ENCODE measurements at regions not wholly inside any gene's neighbourhood (a gene's known extent, or its start where the extent isn't known, plus 50 kb on each side); places are given as distances from the start of the nearest gene placed in this dataset.

DNA sequence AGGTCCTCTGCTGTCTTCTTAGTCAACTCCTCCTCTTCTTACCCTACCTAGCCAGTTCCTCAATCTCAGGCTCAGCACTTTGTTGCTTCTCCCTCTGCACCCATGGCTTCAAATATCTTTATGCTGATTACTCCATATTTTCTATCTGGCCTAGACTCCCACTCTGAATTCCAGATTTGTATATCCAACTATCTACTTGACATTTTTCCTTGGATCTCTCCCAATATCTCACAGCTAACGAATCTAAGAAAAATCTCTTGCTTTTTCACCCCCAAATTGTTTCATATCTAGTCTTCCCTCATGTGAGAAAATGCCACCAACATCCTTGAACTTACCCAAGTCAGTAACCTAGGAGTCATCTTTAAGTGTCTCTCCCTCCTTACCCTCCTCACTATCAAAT is 176.4 kb upstream of the ERCC4 start:
- TF ChIP-seq, protein P1, sequence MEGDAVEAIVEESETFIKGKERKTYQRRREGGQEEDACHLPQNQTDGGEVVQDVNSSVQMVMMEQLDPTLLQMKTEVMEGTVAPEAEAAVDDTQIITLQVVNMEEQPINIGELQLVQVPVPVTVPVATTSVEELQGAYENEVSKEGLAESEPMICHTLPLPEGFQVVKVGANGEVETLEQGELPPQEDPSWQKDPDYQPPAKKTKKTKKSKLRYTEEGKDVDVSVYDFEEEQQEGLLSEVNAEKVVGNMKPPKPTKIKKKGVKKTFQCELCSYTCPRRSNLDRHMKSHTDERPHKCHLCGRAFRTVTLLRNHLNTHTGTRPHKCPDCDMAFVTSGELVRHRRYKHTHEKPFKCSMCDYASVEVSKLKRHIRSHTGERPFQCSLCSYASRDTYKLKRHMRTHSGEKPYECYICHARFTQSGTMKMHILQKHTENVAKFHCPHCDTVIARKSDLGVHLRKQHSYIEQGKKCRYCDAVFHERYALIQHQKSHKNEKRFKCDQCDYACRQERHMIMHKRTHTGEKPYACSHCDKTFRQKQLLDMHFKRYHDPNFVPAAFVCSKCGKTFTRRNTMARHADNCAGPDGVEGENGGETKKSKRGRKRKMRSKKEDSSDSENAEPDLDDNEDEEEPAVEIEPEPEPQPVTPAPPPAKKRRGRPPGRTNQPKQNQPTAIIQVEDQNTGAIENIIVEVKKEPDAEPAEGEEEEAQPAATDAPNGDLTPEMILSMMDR (IDR thresholded peaks at IDR 0.05; ENCODE audit: extremely low read depth in 1 of 2, insufficient read depth in 1 of 2, low read depth in 1 of 2, low read length in 2 of 2) = no peak
- TF ChIP-seq POLR2A (IDR thresholded peaks at IDR 0.05; ENCODE audit: low read depth, low read length) = no peak
- TF ChIP-seq EZH2 (IDR thresholded peaks at IDR 0.05; ENCODE audit: borderline replicate concordance, low read depth, low read length, severe bottlenecking) = no peak
- no peak for TF ChIP-seq POLR2AphosphoS5 (IDR thresholded peaks at IDR 0.05; ENCODE audit: insufficient read depth, low read depth, low read length)
- TF ChIP-seq MYC (IDR thresholded peaks at IDR 0.05; ENCODE audit: low read depth, low read length) = no peak
- TF ChIP-seq, protein P2, sequence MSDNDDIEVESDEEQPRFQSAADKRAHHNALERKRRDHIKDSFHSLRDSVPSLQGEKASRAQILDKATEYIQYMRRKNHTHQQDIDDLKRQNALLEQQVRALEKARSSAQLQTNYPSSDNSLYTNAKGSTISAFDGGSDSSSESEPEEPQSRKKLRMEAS (IDR thresholded peaks at IDR 0.05; ENCODE audit: insufficient read depth, insufficient read length) = no peak
- no peak for TF ChIP-seq JUN (IDR thresholded peaks at IDR 0.05; ENCODE audit: borderline replicate concordance, insufficient read depth, insufficient read length, low read depth)
- no peak for TF ChIP-seq GATA2 (IDR thresholded peaks at IDR 0.05; ENCODE audit: insufficient read depth, insufficient read length, low read depth, low read length)
- TF ChIP-seq FOS (IDR thresholded peaks at IDR 0.05; ENCODE audit: borderline replicate concordance, insufficient read depth, low read length) = no peak

Data from endothelial cell of umbilical vein (primary cell).